ENCODE measurements at regions not wholly inside any gene's neighbourhood (a gene's known extent, or its start where the extent isn't known, plus 50 kb on each side); places are given as distances from the start of the nearest gene placed in this dataset.

DNA sequence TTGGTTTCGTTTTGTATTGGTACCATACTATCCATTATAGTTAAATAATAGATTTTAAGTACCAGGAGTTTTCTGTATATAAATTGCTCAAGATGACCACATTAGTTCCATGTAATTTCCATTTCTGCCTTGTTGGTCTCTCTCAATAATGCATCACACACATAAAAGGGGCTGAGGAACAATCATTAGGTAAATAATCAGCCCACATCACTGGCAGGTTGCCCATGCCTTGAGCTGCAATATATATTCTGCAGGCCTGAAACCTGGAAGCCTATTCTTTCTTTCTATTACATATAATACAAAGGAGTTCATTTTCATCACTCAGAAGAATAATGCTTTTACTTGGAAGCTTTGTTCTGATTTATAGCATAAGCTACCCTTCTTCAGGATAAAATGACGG, 616.1 kb upstream of the PKDCC start:
- no peaks in the 10 kb centered on the region for H3K9me3 ChIP-seq
- DNase-seq = no peak
- TF ChIP-seq, protein P1, sequence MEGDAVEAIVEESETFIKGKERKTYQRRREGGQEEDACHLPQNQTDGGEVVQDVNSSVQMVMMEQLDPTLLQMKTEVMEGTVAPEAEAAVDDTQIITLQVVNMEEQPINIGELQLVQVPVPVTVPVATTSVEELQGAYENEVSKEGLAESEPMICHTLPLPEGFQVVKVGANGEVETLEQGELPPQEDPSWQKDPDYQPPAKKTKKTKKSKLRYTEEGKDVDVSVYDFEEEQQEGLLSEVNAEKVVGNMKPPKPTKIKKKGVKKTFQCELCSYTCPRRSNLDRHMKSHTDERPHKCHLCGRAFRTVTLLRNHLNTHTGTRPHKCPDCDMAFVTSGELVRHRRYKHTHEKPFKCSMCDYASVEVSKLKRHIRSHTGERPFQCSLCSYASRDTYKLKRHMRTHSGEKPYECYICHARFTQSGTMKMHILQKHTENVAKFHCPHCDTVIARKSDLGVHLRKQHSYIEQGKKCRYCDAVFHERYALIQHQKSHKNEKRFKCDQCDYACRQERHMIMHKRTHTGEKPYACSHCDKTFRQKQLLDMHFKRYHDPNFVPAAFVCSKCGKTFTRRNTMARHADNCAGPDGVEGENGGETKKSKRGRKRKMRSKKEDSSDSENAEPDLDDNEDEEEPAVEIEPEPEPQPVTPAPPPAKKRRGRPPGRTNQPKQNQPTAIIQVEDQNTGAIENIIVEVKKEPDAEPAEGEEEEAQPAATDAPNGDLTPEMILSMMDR (IDR thresholded peaks at IDR 0.05) = no peak
- TF ChIP-seq POLR2A (IDR thresholded peaks at IDR 0.05) (no peak), EP300 (IDR thresholded peaks at IDR 0.05) (no peak)
- no peak overlapping the region for H3K4me3 ChIP-seq
- no peaks in the 10 kb centered on the region for H3K36me3 ChIP-seq
- H3K27ac ChIP-seq = no peak overlapping the region
- WGBS, 3 donors = 13 to 16% (median 13%) methylated on average over 2 of the region's 2 CpGs
- H3K27me3 ChIP-seq = no peaks in the 10 kb centered on the region
- H3K4me1 ChIP-seq (ENCODE audit: insufficient read depth) = no peaks in the 10 kb centered on the region
- intact Hi-C loops (cut with DNase I) = no loop called here

DNA sequence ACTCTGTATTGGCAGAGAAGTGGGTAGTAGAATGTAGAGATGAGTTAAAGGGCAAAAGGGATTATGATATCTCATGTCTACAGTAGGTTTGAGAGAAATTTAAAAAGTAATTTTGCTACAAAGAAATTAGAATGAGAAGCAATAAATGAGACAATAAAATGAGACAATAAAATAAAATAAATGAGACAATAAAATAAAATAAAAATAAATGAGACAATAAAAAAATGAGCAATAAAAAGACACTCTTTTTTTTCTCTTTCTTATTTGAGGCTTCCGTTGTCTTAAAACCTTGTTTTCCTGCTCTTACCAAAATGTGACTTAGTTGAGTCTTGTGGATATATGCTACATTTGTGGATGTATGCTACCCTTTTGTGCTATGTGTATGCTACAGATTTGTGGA, 615.4 kb upstream of the PKDCC start:
- Histone ChIP-seq H3K4me3 (no peak overlapping the region), H3K4me1 (ENCODE audit: insufficient read depth) (no peaks in the 10 kb centered on the region), H3K27ac (no peak overlapping the region), H3K27me3 (no peaks in the 10 kb centered on the region), H3K9me3 (no peaks in the 10 kb centered on the region), H3K36me3 (no peaks in the 10 kb centered on the region)
- DNase-seq = no peak
- 88 to 98% (median 97%) methylated on average over 1 of the region's 1 CpG for WGBS, 3 donors
- intact Hi-C loops (cut with DNase I) = no loop called here
- no peak for TF ChIP-seq POLR2A (IDR thresholded peaks at IDR 0.05)
- TF ChIP-seq, protein P1 (IDR thresholded peaks at IDR 0.05) = no peak
- no peak for TF ChIP-seq EP300 (IDR thresholded peaks at IDR 0.05)

DNA sequence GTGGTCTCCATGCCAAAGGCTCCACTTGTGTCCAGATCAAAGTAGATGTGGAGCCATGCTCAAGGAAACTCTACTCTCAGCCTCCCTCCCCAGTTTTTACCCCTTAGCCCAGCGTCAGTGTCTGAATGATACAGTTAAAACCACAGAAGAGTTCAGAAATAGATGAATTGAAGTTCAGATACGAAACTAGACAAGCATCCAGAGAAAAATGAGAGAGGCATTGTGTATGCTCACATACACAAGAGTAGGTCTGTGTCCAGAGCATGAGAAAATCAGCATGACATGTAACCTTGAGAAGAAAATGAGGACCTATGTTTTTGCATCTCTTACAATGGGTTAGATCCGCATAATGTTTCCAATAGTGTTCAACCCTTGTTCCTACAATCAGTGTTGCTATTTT, 612.8 kb upstream of the PKDCC start:
- WGBS, 3 donors = 92 to 93% (median 92%) methylated on average over 3 of the region's 3 CpGs
- H3K36me3 ChIP-seq = no peaks in the 10 kb centered on the region
- DNase-seq = no peak
- H3K9me3 ChIP-seq = no peaks in the 10 kb centered on the region
- intact Hi-C loops (cut with DNase I) = no loop called here
- no peaks in the 10 kb centered on the region for H3K4me1 ChIP-seq (ENCODE audit: insufficient read depth)
- no peak overlapping the region for H3K27ac ChIP-seq
- H3K4me3 ChIP-seq = no peak overlapping the region
- TF ChIP-seq POLR2A (IDR thresholded peaks at IDR 0.05) = no peak
- TF ChIP-seq EP300 (IDR thresholded peaks at IDR 0.05) = no peak
- TF ChIP-seq, protein P1 (IDR thresholded peaks at IDR 0.05) = no peak
- H3K27me3 ChIP-seq = no peaks in the 10 kb centered on the region

DNA sequence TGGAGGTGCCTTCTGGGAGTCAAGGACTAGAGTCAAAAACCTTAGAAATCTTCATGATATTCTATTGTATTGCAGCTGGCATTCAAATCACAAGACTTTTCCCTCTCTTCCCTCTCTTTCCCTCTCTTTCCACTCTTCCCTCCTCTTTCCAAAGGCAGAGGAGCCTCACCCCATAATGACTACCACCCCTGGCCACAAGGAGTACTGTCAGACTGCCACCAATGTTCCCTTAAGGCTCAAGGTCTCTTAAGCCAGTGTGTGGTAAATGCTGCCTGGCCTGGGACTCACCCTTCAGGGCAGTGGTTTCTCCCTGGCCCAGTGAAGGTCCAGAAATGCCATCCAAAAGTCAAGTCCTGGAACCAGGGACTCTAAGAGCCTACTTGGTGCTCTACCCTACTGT, 605.9 kb upstream of the PKDCC start:
- Histone ChIP-seq H3K9me3 (no peaks in the 10 kb centered on the region), H3K27ac (no peak overlapping the region), H3K36me3 (no peaks in the 10 kb centered on the region), H3K27me3 (no peaks in the 10 kb centered on the region), H3K4me3 (no peak overlapping the region), H3K4me1 (ENCODE audit: insufficient read depth) (no peaks in the 10 kb centered on the region)
- intact Hi-C loops (cut with DNase I) = no loop called here
- TF ChIP-seq POLR2A (IDR thresholded peaks at IDR 0.05) = no peak
- no peak for TF ChIP-seq EP300 (IDR thresholded peaks at IDR 0.05)
- TF ChIP-seq, protein P1 (IDR thresholded peaks at IDR 0.05) = no peak
- DNase-seq = no peak

DNA sequence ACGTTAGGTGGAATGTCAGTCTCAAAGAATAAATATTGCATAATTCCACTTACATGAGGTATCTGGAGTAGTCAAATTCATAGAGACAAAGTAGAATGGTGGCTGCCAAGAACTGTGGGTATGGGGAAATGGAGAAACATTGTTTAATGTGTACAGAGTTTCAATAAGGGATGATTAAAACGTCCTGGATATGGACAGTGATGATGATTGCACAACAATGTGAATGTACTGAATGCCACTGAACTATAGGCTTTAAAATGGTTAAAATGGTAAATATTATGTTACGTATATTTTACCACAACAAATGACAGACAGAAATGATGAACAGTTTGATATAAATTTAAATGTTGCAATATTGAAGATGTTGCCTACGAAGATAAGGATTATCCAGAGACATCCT, 602.0 kb upstream of the PKDCC start:
- Histone ChIP-seq H3K4me3 (no peak overlapping the region), H3K4me1 (ENCODE audit: insufficient read depth) (no peaks in the 10 kb centered on the region), H3K27ac (no peak overlapping the region), H3K9me3 (no peaks in the 10 kb centered on the region), H3K36me3 (no peaks in the 10 kb centered on the region), H3K27me3 (no peaks in the 10 kb centered on the region)
- intact Hi-C loops (cut with DNase I) = no loop called here
- TF ChIP-seq POLR2A (IDR thresholded peaks at IDR 0.05) (no peak), EP300 (IDR thresholded peaks at IDR 0.05) (no peak)
- TF ChIP-seq, protein P1 (IDR thresholded peaks at IDR 0.05) = no peak
- WGBS, 3 donors = 91 to 94% (median 93%) methylated on average over 4 of the region's 4 CpGs
- DNase-seq = no peak
